ENCODE measurements at regions not wholly inside any gene's neighbourhood (a gene's known extent, or its start where the extent isn't known, plus 50 kb on each side); places are given as distances from the start of the nearest gene placed in this dataset.

- TF ChIP-seq POU6F1 (CRISPR knock-in tag; IDR thresholded peaks at IDR 0.05; ENCODE audit: borderline replicate concordance, low read depth) (no peak), TSHZ2 (CRISPR knock-in tag; IDR thresholded peaks at IDR 0.05) (no peak), TOX (CRISPR knock-in tag; IDR thresholded peaks at IDR 0.05; ENCODE audit: borderline replicate concordance) (no peak), ZNF70 (CRISPR knock-in tag; IDR thresholded peaks at IDR 0.05) (no peak), GLIS3 (CRISPR knock-in tag; IDR thresholded peaks at IDR 0.05) (no peak), ESRRG (CRISPR knock-in tag; IDR thresholded peaks at IDR 0.05) (no peak), PATZ1 (CRISPR knock-in tag; IDR thresholded peaks at IDR 0.05; ENCODE audit: borderline replicate concordance) (no peak), CREB5 (CRISPR knock-in tag; IDR thresholded peaks at IDR 0.05; ENCODE audit: low read depth) (no peak), PPARA (CRISPR knock-in tag; IDR thresholded peaks at IDR 0.05; ENCODE audit: borderline replicate concordance) (no peak), ARNTL (CRISPR knock-in tag; IDR thresholded peaks at IDR 0.05; ENCODE audit: borderline replicate concordance, low read depth) (no peak), SNAI2 (CRISPR knock-in tag; IDR thresholded peaks at IDR 0.05) (no peak), ZFP3 (CRISPR knock-in tag; IDR thresholded peaks at IDR 0.05) (no peak), RARB (CRISPR knock-in tag; IDR thresholded peaks at IDR 0.05) (no peak), CSDC2 (CRISPR knock-in tag; IDR thresholded peaks at IDR 0.05) (no peak)
These were observed 108.1 kb downstream of the DHX15 start for GRCh38 chr4:24476282-24476681.

GRCh38 chr4:24475756-24476155 is 108.6 kb downstream of the DHX15 start:
- TF ChIP-seq CSRNP3 (CRISPR knock-in tag; IDR thresholded peaks at IDR 0.05) (no peak), ZFP3 (CRISPR knock-in tag; IDR thresholded peaks at IDR 0.05) (no peak), GLIS3 (CRISPR knock-in tag; IDR thresholded peaks at IDR 0.05) (no peak), CREB5 (CRISPR knock-in tag; IDR thresholded peaks at IDR 0.05; ENCODE audit: low read depth) (no peak), RARB (CRISPR knock-in tag; IDR thresholded peaks at IDR 0.05) (no peak), TCF4 (CRISPR knock-in tag; IDR thresholded peaks at IDR 0.05; ENCODE audit: borderline replicate concordance) (no peak), ZFP30 (CRISPR knock-in tag; IDR thresholded peaks at IDR 0.05) (no peak), OSR1 (CRISPR knock-in tag; IDR thresholded peaks at IDR 0.05) (no peak), TOX (CRISPR knock-in tag; IDR thresholded peaks at IDR 0.05; ENCODE audit: borderline replicate concordance) (no peak), CSDC2 (CRISPR knock-in tag; IDR thresholded peaks at IDR 0.05) (no peak), ARNTL (CRISPR knock-in tag; IDR thresholded peaks at IDR 0.05; ENCODE audit: borderline replicate concordance, low read depth) (no peak), BACH2 (CRISPR knock-in tag; IDR thresholded peaks at IDR 0.05; ENCODE audit: borderline replicate concordance) (no peak), ISL1 (CRISPR knock-in tag; IDR thresholded peaks at IDR 0.05) (no peak), PPARA (CRISPR knock-in tag; IDR thresholded peaks at IDR 0.05; ENCODE audit: borderline replicate concordance) (no peak), TSHZ2 (CRISPR knock-in tag; IDR thresholded peaks at IDR 0.05) (no peak)
- no peak for ATAC-seq

More at GRCh38 chr4:24476282-24476681, 108.1 kb downstream of the DHX15 start:
- no peak for ATAC-seq
